ENCODE measurements at regions not wholly inside any gene's neighbourhood (a gene's known extent, or its start where the extent isn't known, plus 50 kb on each side); places are given as distances from the start of the nearest gene placed in this dataset.
A peak's percentile ranks its signal among the peaks of the same experiment; 100 is the strongest.

DNA sequence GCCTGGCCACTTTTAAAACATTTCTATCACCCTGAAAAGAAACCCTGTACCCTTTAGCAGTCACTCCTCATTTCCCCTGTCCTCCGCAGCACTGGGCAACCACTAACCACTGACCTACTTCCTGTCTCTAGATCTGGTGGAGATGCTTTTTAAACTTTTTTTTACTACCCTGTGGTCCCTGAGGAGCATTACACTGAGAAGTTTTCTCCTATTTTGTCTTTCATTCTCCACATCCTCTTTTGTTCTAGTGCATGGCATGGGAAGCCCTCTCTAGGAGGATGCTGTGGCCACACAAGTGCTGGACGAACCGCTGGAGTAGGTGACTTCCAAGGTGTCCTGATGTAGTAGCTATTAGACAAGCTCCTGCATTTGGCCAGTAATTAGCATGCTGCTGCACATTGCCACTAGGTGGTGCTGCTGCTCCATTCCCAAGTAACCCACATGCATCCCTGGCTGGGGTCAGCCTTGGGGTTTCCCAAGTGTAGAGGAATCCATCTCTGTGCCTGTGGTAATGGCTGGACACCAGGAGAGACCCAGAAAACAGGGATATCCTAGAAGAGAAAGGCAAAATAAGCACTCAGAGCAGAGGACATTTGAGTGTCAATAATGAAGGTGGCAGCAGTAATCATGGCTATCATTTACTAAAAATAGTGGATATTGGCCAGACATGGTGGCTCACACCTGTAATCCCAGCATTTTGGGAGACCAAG lies 143.8 kb upstream of the CRHR1 start:
- TF ChIP-seq KDM5B (CRISPR knock-in tag; IDR thresholded peaks at IDR 0.05; ENCODE audit: borderline replicate concordance), result no peak
- TF ChIP-seq, protein P1, sequence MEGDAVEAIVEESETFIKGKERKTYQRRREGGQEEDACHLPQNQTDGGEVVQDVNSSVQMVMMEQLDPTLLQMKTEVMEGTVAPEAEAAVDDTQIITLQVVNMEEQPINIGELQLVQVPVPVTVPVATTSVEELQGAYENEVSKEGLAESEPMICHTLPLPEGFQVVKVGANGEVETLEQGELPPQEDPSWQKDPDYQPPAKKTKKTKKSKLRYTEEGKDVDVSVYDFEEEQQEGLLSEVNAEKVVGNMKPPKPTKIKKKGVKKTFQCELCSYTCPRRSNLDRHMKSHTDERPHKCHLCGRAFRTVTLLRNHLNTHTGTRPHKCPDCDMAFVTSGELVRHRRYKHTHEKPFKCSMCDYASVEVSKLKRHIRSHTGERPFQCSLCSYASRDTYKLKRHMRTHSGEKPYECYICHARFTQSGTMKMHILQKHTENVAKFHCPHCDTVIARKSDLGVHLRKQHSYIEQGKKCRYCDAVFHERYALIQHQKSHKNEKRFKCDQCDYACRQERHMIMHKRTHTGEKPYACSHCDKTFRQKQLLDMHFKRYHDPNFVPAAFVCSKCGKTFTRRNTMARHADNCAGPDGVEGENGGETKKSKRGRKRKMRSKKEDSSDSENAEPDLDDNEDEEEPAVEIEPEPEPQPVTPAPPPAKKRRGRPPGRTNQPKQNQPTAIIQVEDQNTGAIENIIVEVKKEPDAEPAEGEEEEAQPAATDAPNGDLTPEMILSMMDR (CRISPR knock-in tag; IDR thresholded peaks at IDR 0.05), result peak; percentile 98
- no peak for TF ChIP-seq CHD2 (IDR thresholded peaks at IDR 0.05; ENCODE audit: low read depth, low read length)
- TF ChIP-seq SP1 (IDR thresholded peaks at IDR 0.05), result no peak
- TF ChIP-seq SP1 (CRISPR knock-in tag; IDR thresholded peaks at IDR 0.05), result 0 out of 2 replicates have a peak, but pooled peaks have one; percentile 18
- no peak for TF ChIP-seq ZNF749 (CRISPR knock-in tag; IDR thresholded peaks at IDR 0.05; ENCODE audit: borderline replicate concordance)
- TF ChIP-seq, protein P2, sequence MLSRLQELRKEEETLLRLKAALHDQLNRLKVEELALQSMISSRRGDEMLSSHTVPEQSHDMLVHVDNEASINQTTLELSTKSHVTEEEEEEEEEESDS (CRISPR knock-in tag; IDR thresholded peaks at IDR 0.05; ENCODE audit: borderline replicate concordance), result no peak
- TF ChIP-seq MTA1 (CRISPR knock-in tag; IDR thresholded peaks at IDR 0.05; ENCODE audit: borderline replicate concordance), result no peak
- TF ChIP-seq PHF8 (CRISPR knock-in tag; IDR thresholded peaks at IDR 0.05), result no peak
- TF ChIP-seq POLR2AphosphoS5 (IDR thresholded peaks at IDR 0.05; ENCODE audit: low read depth, low read length), result peak; percentile 23; the same call in 1 of the 2 replicates
- TF ChIP-seq POGZ (CRISPR knock-in tag; IDR thresholded peaks at IDR 0.05), result no peak
- no peak for TF ChIP-seq RXRA (CRISPR knock-in tag; IDR thresholded peaks at IDR 0.05)
- TF ChIP-seq, protein P3, sequence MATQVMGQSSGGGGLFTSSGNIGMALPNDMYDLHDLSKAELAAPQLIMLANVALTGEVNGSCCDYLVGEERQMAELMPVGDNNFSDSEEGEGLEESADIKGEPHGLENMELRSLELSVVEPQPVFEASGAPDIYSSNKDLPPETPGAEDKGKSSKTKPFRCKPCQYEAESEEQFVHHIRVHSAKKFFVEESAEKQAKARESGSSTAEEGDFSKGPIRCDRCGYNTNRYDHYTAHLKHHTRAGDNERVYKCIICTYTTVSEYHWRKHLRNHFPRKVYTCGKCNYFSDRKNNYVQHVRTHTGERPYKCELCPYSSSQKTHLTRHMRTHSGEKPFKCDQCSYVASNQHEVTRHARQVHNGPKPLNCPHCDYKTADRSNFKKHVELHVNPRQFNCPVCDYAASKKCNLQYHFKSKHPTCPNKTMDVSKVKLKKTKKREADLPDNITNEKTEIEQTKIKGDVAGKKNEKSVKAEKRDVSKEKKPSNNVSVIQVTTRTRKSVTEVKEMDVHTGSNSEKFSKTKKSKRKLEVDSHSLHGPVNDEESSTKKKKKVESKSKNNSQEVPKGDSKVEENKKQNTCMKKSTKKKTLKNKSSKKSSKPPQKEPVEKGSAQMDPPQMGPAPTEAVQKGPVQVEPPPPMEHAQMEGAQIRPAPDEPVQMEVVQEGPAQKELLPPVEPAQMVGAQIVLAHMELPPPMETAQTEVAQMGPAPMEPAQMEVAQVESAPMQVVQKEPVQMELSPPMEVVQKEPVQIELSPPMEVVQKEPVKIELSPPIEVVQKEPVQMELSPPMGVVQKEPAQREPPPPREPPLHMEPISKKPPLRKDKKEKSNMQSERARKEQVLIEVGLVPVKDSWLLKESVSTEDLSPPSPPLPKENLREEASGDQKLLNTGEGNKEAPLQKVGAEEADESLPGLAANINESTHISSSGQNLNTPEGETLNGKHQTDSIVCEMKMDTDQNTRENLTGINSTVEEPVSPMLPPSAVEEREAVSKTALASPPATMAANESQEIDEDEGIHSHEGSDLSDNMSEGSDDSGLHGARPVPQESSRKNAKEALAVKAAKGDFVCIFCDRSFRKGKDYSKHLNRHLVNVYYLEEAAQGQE (IDR thresholded peaks at IDR 0.05; ENCODE audit: borderline replicate concordance in 1 of 2, low read depth in 1 of 2, low read length in 2 of 2), result no peak
